ENCODE measurements at regions not wholly inside any gene's neighbourhood (a gene's known extent, or its start where the extent isn't known, plus 50 kb on each side); places are given as distances from the start of the nearest gene placed in this dataset.

DNA sequence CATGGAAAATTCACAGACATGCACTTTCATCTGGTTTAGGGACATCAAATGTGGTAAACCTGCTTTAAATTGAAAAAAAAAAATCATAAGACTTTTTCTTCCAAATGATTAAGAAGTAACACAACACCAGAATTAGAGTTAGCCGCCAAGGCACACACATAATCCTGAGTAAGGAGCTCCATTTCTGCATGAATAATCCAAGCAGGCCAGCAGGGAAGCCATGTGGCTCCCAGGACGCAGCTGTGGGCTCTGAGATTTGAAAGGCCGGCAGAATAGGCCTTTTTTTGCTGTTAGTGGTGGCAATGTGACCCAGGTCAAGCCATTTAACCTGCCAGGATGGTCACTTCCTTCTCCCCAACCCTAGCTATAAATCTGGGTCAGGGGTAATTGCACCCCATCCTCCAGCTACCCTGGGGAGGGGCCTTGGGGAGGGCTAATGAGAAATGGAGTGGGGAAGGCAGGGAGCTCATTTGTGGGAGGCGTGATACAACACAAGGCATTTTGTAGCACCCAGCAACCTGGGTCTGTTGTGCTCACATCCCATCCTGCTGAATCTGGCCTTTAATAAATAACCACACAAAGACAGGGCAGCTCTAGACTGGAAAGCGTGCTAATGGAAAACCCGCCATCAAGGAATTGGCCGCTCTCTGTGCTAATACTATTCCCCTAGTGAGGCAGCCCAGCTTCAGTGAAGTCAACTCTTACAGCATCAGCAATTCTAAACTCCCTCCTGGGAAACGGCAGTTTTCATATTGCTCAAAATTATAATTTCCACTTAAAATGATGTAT lies 178.5 kb downstream of the RHOU start:
- Mint-ChIP-seq H3K4me1 (ENCODE audit: low read depth) (no peaks in the 10 kb centered on the region), H3K4me3 (no peak overlapping the region)
- TF ChIP-seq, protein P1, sequence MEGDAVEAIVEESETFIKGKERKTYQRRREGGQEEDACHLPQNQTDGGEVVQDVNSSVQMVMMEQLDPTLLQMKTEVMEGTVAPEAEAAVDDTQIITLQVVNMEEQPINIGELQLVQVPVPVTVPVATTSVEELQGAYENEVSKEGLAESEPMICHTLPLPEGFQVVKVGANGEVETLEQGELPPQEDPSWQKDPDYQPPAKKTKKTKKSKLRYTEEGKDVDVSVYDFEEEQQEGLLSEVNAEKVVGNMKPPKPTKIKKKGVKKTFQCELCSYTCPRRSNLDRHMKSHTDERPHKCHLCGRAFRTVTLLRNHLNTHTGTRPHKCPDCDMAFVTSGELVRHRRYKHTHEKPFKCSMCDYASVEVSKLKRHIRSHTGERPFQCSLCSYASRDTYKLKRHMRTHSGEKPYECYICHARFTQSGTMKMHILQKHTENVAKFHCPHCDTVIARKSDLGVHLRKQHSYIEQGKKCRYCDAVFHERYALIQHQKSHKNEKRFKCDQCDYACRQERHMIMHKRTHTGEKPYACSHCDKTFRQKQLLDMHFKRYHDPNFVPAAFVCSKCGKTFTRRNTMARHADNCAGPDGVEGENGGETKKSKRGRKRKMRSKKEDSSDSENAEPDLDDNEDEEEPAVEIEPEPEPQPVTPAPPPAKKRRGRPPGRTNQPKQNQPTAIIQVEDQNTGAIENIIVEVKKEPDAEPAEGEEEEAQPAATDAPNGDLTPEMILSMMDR (IDR thresholded peaks at IDR 0.05), result no peak

DNA sequence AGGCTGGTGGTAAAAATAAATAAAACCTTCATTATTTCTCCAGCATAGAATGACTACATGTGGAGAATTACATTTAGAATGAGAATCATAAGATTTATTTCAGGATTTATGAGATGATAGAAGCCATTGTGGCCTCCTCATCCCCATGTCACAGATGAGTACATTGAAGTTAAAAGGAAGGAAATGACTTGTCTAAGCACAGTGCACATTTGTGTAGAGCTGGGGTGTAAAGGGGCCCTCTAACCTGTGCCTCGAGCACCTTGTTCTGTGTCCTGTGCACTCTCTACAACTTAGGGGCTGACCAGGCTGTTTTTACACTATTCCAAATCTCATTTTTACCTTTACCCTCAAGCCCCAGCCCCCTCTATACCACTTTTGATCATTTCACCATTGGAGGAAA lies 179.4 kb downstream of the RHOU start:
- H3K27ac Mint-ChIP-seq, result no peak overlapping the region
- peaks cover 27% of the 10 kb centered on the region for H3K9me3 Mint-ChIP-seq
- H3K4me3 Mint-ChIP-seq, result no peak overlapping the region
- peaks cover 5% of the 10 kb centered on the region for H3K36me3 Mint-ChIP-seq (ENCODE audit: low read depth)
- DNase-seq, result no peak
- peaks cover 1% of the 10 kb centered on the region; the same call in 1 of the 2 replicates for H3K27me3 Mint-ChIP-seq (ENCODE audit: insufficient read depth)
- no peaks in the 10 kb centered on the region for H3K4me1 Mint-ChIP-seq (ENCODE audit: low read depth)
- TF ChIP-seq, protein P1 (IDR thresholded peaks at IDR 0.05), result no peak

More for the DNA sequence above, 178.5 kb downstream of the RHOU start:
- H3K36me3 Mint-ChIP-seq (ENCODE audit: low read depth), result peaks cover 5% of the 10 kb centered on the region
- H3K27me3 Mint-ChIP-seq (ENCODE audit: insufficient read depth), result peaks cover 1% of the 10 kb centered on the region; the same call in 1 of the 2 replicates
- no peak overlapping the region for H3K27ac Mint-ChIP-seq
- DNase-seq, result no peak
- H3K9me3 Mint-ChIP-seq, result peaks cover 28% of the 10 kb centered on the region

DNA sequence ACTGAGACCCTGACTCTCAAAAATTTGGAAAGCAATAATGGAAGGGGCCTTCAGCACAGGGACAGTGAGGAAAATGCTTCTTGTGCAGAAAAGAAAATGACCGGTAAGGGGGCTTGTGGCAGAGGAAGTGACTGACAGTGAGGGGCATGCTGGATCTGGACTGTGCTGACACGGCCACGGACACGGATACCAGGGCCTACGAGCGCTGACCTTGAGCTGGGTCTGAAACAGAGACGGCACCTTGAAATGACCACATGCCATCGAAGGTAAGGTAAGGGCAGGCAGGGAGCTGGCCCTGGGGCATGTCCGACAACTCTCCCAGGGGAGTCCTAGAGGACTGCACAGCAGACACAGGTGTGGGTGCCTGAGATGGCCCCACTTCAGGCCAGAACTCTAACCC lies 182.1 kb downstream of the RHOU start:
- DNase-seq, result no peak
- peaks cover 5% of the 10 kb centered on the region for H3K36me3 Mint-ChIP-seq (ENCODE audit: low read depth)
- H3K27me3 Mint-ChIP-seq (ENCODE audit: insufficient read depth), result peaks cover 1% of the 10 kb centered on the region; the same call in 1 of the 2 replicates
- H3K4me3 Mint-ChIP-seq, result no peak overlapping the region
- H3K9me3 Mint-ChIP-seq, result peaks cover 39% of the 10 kb centered on the region
- no peak overlapping the region for H3K27ac Mint-ChIP-seq
- TF ChIP-seq, protein P1 (IDR thresholded peaks at IDR 0.05), result no peak
- H3K4me1 Mint-ChIP-seq (ENCODE audit: low read depth), result no peaks in the 10 kb centered on the region

DNA sequence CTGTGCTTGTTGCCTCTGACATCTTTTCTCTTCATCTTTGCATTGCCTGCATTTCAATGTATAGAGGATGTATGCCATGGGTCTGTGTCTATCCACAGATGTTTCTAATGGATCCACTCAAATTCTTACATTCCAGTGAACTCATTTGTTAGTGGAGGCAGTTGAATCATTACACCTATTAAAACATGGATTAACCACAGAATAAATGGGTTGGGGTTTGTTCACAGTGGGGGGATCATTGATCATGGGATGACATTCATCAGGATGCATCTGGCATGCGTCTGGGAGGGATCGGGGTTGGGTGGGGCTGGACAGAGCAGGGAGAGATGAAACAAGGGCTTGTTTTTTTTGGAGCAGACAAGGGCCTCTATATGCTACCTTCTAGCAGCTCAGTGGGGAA lies 182.5 kb downstream of the RHOU start:
- TF ChIP-seq, protein P1 (IDR thresholded peaks at IDR 0.05), result no peak
- H3K27ac Mint-ChIP-seq, result no peak overlapping the region
- peaks cover 1% of the 10 kb centered on the region; the same call in 1 of the 2 replicates for H3K27me3 Mint-ChIP-seq (ENCODE audit: insufficient read depth)
- peaks cover 41% of the 10 kb centered on the region for H3K9me3 Mint-ChIP-seq
- H3K4me3 Mint-ChIP-seq, result no peak overlapping the region
- H3K36me3 Mint-ChIP-seq (ENCODE audit: low read depth), result peaks cover 5% of the 10 kb centered on the region
- DNase-seq, result no peak
- H3K4me1 Mint-ChIP-seq (ENCODE audit: low read depth), result no peaks in the 10 kb centered on the region

DNA sequence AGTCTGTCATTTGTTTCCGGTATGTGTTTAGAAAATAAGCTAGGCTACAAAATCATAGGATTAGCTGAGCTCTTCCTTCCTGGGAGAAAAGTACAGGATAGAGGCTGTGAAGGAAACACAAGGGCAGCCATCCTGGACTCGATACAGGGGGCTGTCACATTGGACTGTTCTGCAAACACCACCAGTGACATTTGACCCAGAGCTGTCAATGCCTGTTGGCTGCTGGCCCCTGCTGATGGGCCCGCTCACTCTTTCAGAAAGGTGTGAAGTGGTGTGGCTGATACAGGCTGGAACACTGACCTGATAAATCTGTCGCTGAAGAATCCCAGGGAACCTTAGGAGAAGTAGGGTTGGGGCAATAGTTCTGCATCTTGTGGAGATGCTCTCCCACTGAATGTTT lies 183.1 kb downstream of the RHOU start:
- Mint-ChIP-seq H3K36me3 (ENCODE audit: low read depth) (peaks cover 5% of the 10 kb centered on the region), H3K9me3 (peaks cover 47% of the 10 kb centered on the region), H3K4me1 (ENCODE audit: low read depth) (no peaks in the 10 kb centered on the region), H3K27me3 (ENCODE audit: insufficient read depth) (peaks cover 1% of the 10 kb centered on the region; the same call in 1 of the 2 replicates), H3K4me3 (no peak overlapping the region), H3K27ac (no peak overlapping the region)
- DNase-seq, result no peak
- TF ChIP-seq, protein P1 (IDR thresholded peaks at IDR 0.05), result no peak

Data from HFFc6 (cell line).